C4-2B (cell line): ENCODE measurements at regions not wholly inside any gene's neighbourhood (a gene's known extent, or its start where the extent isn't known, plus 50 kb on each side); places are given as distances from the start of the nearest gene placed in this dataset.

Source experiments
- H3K27ac ChIP-seq: fragments of 450-650 bp; 2 replicates; pipeline ENCODE4 v1.5.1; 2017
- ZFX ChIP-seq: fragments of 450-650 bp; IDR thresholded peaks from 2 replicates; pipeline ENCODE4 v1.6.1; 2017
- TF ChIP-seq, protein P1 (sequence below): fragments of 450-650 bp; conservative IDR thresholded peaks from 2 replicates; pipeline ENCODE4 v1.5.1; 2017; ENCODE audit warnings: mild to moderate bottlenecking

- TF ChIP-seq ZFX = no peak
- TF ChIP-seq, protein P1, sequence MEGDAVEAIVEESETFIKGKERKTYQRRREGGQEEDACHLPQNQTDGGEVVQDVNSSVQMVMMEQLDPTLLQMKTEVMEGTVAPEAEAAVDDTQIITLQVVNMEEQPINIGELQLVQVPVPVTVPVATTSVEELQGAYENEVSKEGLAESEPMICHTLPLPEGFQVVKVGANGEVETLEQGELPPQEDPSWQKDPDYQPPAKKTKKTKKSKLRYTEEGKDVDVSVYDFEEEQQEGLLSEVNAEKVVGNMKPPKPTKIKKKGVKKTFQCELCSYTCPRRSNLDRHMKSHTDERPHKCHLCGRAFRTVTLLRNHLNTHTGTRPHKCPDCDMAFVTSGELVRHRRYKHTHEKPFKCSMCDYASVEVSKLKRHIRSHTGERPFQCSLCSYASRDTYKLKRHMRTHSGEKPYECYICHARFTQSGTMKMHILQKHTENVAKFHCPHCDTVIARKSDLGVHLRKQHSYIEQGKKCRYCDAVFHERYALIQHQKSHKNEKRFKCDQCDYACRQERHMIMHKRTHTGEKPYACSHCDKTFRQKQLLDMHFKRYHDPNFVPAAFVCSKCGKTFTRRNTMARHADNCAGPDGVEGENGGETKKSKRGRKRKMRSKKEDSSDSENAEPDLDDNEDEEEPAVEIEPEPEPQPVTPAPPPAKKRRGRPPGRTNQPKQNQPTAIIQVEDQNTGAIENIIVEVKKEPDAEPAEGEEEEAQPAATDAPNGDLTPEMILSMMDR = no peak
- H3K27ac ChIP-seq = no peak overlapping the region
Measured at GRCh38 chr10:129136074-129136473, 331.0 kb upstream of the MGMT start.

DNA sequence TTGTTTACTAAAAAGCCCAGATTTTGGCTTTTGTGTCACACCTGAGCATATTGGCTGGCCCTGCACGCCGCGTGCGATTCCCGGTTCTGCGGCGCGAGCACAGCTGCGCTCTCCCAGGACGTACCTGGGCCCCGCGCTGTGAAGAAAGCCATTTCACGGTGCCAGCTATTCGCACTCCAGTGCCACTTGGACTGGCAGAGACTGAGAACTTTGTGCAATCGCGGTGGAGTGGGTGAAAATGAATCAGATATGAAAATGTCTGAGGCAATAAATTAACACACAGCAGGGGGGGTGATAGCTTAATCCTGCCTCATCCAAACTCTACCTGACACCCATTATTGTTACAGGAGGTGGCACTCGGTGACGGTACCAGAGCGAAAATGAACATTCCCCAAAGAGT, 330.1 kb upstream of the MGMT start:
- TF ChIP-seq, protein P1 = no peak
- no peak for TF ChIP-seq ZFX
- no peak overlapping the region for H3K27ac ChIP-seq

DNA sequence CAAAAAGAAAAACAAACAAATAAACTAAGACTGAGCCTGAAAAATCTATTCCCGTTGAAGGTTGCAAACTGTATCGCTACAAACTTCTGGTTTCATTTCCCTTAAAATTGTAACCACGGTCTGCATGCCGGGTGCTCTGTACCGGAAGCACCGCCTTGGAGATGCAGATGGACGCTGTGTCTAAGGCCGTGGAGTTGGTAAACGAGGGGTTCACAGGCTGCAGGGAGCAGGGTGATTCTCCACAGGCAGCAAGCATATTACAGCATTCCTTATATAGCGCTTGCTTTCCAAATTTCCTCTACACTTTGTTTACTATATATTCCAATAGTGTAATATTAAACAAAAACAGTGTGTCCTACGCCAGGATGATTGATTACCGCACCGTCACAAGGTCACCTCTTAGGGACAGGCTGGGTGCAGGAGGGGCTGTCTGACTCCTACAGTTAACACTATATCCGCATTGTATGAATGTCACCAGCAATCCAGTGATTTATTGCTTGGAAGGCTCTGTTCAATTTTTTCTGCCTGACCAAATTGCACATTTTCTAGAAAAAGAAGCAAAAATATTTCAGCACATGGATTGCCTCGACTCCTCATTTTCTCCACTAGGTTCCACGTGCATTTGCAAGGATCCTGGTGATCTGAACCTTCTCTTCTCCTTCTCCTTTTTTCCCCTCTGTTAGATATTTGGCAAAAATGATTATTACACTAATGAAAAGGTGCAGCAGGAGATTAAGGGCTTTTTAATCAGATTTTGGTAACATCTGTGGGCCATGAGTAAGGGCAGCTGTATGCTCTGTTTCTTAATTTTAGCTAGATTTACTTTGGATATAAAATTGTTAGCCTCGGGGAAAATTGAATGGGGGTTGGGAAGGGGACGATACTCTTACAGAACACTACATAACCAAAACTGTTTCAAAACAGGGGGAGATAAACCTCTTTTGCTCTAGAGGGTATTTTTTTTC, 325.8 kb upstream of the MGMT start:
- H3K27ac ChIP-seq = no peak overlapping the region
- TF ChIP-seq, protein P1 = no peak
- no peak for TF ChIP-seq ZFX

GRCh38 chr10:129151281-129151680, 315.8 kb upstream of the MGMT start:
- no peak overlapping the region for H3K27ac ChIP-seq
- TF ChIP-seq, protein P1 = no peak
- no peak for TF ChIP-seq ZFX

DNA sequence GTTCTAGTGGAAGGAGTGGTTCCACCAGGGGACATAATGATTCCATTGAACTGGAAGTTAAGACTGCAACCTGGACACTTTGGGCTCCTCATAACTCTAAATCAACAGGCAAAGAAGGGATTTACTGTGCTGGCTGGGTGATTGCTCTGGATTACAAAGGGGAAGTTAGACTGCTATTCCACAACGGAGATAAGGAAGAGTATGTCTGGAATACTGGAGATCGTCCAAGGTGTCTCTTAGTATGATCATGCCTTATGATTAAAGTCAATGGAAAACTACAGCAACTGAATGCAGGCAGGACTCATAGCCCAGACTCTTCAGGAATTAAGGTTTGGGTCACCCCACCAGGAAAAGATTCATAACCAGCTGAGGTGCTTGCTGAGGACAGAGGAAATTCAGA, 310.6 kb upstream of the MGMT start:
- TF ChIP-seq, protein P1 = no peak
- TF ChIP-seq ZFX = no peak

GRCh38 chr10:129157185-129157584, 309.9 kb upstream of the MGMT start:
- no peak overlapping the region for H3K27ac ChIP-seq

More for the DNA sequence above, 310.6 kb upstream of the MGMT start:
- no peak overlapping the region for H3K27ac ChIP-seq

DNA sequence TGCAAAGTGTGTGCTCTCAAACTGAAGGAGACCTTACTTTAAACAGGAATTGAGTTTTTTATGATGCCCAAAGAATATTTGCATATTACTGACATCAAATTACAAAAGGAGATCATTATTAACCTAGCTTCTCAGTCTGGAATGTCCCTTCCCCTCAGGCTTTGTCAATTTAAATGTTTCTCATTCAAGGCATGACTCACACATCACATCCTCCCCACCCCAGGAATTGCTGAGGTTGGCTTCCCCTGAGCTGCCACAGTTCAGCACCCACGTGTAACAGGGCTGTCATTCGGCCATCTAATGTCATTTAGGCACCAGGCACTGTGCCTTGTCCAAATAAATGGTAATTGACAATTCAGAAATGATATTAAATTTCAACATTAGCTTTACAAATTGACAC, 305.9 kb upstream of the MGMT start:
- TF ChIP-seq, protein P1 = no peak
- TF ChIP-seq ZFX = no peak
- no peak overlapping the region for H3K27ac ChIP-seq

More at GRCh38 chr10:129157185-129157584, 309.9 kb upstream of the MGMT start:
- TF ChIP-seq, protein P1 = no peak
- no peak for TF ChIP-seq ZFX
